Aorta (tissue), 5 donors: ENCODE measurements at regions not wholly inside any gene's neighbourhood (a gene's known extent, or its start where the extent isn't known, plus 50 kb on each side); places are given as distances from the start of the nearest gene placed in this dataset.

Source experiments
- ATAC-seq: fragments of 200-7000 bp; cut with Tn5 transposase; one replicate; pipeline ENCODE4 v1.9.1; 2022; ENCODE audit warnings: moderate library complexity; ENCODE audit not compliant: low FRiP score
- DNase-seq, 2 donors: peaks; one replicate each; pipeline ENCODE4 v3.0.0-alpha.2; 2020
- H3K27ac ChIP-seq, 2 donors: one replicate each; pipeline ENCODE4 v1.5.1; 2013; ENCODE audit warnings: low read length in 2 of 2, mild to moderate bottlenecking in 2 of 2, moderate library complexity in 2 of 2, control low read depth in 1 of 2, inconsistent platforms in 1 of 2, low read depth in 1 of 2
- H3K27me3 ChIP-seq, 2 donors: one replicate each; pipeline ENCODE4 v1.6.1; 2013; ENCODE audit warnings: control low read depth in 1 of 2, low read length in 1 of 2, mild to moderate bottlenecking in 1 of 2, moderate library complexity in 1 of 2; ENCODE audit not compliant: insufficient read depth in 2 of 2, control insufficient read depth in 1 of 2
- H3K36me3 ChIP-seq, 2 donors: one replicate each; pipeline ENCODE4 v1.6.1; 2013; ENCODE audit warnings: control low read depth in 1 of 2, low read length in 1 of 2, mild to moderate bottlenecking in 1 of 2; ENCODE audit not compliant: insufficient read depth in 2 of 2, control insufficient read depth in 1 of 2
- H3K4me1 ChIP-seq, 2 donors: one replicate each; pipeline ENCODE4 v1.6.1; 2013; ENCODE audit warnings: low read length in 2 of 2, control low read depth in 1 of 2, mild to moderate bottlenecking in 1 of 2, moderate library complexity in 1 of 2; ENCODE audit not compliant: insufficient read depth in 2 of 2, control insufficient read depth in 1 of 2
- H3K4me3 ChIP-seq, 2 donors: one replicate each; pipeline ENCODE4 v1.5.1; 2013; ENCODE audit warnings: low read length in 2 of 2, control low read depth in 1 of 2, mild to moderate bottlenecking in 1 of 2
- H3K9me3 ChIP-seq: one replicate; pipeline ENCODE4 v1.6.1; 2013; ENCODE audit warnings: mild to moderate bottlenecking, low read length; ENCODE audit not compliant: control insufficient read depth
- WGBS, 2 donors: extraction: QIAGEN DNeasy Blood & Tissue Kit; methylation state at CpG; one replicate each; pipeline ENCODE4 v1.1.7; 2013; 5-methylcytosine and 5-hydroxymethylcytosine counted together
- intact Hi-C, 2 donors: fragments of 100-400 bp; cut with DNase I; formaldehyde crosslinking; loops; one replicate each; pipeline versions ENCODE4 v1.14.2 to v1.15.0; 2022
- donor health status: healthy with polysubstance abuse.
- donor health status: Bipolar disorder and iron deficiency.
- donor health status: DM: no; HTN: no; CAD: no.
- donor health status: DM: no; HTN: no; CAD: no.
- donor health status: DM: yes; HTN: yes; CAD: no.

DNA sequence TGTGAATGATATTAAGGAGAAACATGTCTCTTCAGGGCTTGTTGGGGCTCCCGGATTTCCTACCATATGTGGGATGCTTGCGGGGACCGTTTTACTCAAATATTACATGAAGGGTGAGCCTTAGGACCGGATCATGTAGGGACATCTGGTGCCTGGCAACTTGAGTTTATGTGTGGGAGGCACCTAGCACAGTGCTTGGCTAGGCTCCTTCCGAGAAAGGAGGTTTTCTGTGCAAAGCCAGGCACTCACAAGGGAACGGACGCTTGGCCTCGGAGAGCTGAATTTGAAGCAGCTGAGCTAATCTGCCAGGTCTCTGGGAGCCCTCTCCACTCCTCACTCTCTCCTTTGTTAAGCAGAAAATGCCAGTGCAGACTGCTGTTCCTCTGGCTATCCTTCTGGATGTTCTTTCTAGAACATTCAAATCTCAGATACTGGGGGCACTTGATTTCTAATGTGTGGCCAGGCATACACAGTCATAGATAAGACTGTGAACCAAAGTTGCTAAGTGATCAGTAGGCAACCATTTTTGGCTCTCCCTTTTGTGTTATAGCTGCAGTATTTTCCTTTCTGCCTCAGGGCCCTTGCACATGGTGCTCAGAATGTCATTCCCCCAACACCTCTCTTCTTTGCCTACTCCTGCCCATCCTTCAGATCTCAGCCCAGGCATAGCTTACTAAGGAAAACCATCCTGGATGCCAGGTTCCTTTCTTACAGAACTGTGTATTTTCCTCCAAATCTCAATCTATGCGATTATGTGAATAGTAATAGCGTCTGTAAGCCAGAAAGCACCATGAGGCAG is 216.6 kb upstream of the CSF3R start:
- Histone ChIP-seq H3K4me1 (no peaks in the 10 kb centered on the region), H3K4me3 (no peak overlapping the region), H3K9me3 (no peaks in the 10 kb centered on the region), H3K27me3 (no peaks in the 10 kb centered on the region), H3K36me3 (no peaks in the 10 kb centered on the region), H3K27ac (no peak overlapping the region)
- intact Hi-C loops = no loop called here
- no peak for ATAC-seq
- WGBS, 2 donors = 40 to 51% methylated on average over 10 of the region's 10 CpGs
- no peak for DNase-seq

DNA sequence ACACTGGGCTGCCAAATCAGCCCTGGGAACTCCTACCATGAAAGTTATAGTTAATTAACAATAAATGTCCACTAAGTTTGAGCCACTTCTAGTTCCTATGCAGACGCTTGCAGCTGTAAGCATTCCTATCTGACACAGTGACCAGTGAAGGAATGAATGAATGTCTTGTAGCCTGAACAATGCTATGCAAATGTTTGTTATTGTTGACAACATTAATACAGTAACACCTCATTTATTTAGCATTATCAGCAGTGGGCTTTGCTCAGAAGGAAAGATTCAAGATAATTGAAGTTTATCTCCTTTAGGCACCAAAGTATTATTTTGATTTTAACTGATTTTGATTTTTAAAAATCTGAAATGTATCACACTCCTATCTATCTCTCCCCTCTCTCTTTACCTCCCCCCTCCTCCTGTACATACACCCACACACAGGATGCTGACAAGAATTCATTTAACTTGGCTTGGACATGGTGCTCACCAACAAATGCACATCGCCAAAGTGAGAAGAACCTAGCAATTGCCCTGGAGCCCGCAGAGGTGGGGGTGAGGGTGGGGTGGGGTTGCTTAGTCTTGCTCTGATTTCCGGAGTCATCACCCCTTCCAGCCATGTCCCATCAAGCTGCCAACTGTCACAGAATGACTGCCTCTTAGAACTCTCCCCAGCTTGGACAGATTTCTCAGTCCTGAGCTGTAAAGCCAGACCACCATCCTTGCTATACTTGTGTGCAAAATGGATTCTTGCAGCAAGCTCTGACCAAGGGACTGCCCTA is 215.3 kb upstream of the CSF3R start:
- DNase-seq = no peak
- Histone ChIP-seq H3K27ac (no peak overlapping the region), H3K27me3 (no peaks in the 10 kb centered on the region), H3K36me3 (no peaks in the 10 kb centered on the region), H3K4me3 (no peak overlapping the region), H3K9me3 (no peaks in the 10 kb centered on the region), H3K4me1 (no peaks in the 10 kb centered on the region)
- no peak for ATAC-seq
- 49 to 70% methylated on average over 4 of the region's 4 CpGs for WGBS, 2 donors
- intact Hi-C loops = no loop called here

DNA sequence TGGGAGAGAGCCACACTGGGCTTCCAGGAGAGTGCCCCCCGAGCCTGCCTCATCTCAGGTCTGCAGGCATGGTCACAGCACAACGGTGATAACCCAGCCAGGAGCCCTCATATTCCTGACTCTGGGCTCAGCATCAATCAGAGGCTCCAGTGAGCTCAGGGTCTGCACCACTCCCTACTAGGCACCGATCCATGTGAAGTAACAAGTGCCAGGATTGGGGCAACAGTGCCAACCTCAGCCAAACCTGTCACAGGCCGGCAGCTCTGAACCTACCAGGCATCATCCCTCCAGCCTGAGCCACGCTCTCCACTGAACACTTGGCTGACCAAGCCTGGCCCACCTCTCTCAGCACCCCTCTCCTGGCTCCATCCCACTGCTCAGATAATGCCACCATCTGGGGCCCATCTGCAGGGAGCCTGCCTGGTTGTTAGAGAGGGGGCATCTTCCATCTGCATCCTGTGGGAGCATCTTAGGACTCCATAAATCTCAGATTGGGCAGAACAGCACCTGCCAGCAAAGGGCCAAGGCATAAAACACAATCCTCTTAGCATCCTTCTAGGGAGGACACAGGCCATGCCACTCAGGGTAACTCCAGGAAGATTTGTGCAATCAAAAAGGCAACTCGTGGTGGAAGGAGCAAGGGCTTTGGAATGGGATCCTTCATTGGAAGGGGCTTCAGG is 213.7 kb upstream of the CSF3R start:
- WGBS, 2 donors = 70% methylated on average over 6 of the region's 6 CpGs
- Histone ChIP-seq H3K36me3 (no peaks in the 10 kb centered on the region), H3K9me3 (no peaks in the 10 kb centered on the region), H3K27ac (no peak overlapping the region), H3K27me3 (no peaks in the 10 kb centered on the region), H3K4me1 (no peaks in the 10 kb centered on the region), H3K4me3 (no peak overlapping the region)
- DNase-seq (no peak), ATAC-seq (no peak)
- intact Hi-C loops = no loop called here

DNA sequence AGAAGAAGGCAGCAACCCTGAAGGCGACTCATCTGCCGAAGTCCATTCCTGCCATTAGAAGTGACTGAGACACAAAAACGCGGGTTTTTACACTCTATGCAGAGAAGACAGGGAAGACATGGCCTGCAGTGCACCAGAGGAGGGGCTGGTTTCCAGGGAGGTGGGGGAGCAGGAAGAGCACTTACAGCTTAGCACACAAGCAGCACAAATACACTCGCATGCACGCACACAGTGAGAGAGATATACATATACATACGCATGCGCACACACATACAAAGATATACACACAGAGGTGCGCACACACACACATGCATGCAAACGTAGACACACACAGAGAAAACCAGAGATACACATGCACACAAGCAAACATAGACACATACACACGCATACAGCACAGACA is 210.9 kb upstream of the CSF3R start:
- no peaks in the 10 kb centered on the region for H3K27me3 ChIP-seq
- no peak for ATAC-seq
- WGBS, 2 donors = 77 to 79% methylated on average over 11 of the region's 11 CpGs

DNA sequence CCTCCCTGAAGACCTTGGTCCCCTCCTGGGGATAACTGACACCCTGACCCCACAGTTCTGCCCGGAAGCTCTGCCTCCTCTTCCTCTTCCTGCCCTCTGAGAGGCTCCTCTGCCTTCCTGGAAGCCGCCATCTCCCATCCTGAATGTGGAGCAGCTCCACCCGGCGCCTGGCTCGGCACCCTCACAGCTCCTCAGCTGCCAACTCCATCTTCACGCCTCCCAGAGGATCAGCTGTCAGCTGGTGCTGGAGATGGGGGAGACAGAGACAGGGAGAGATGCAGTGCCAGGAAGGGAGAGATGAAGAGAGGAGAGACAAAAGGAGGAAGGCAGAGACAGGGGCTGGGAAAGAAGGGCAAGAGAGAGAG is 210.4 kb upstream of the CSF3R start:
- Histone ChIP-seq H3K36me3 (no peaks in the 10 kb centered on the region), H3K4me3 (no peak overlapping the region), H3K27me3 (no peaks in the 10 kb centered on the region), H3K4me1 (no peaks in the 10 kb centered on the region), H3K9me3 (no peaks in the 10 kb centered on the region), H3K27ac (no peak overlapping the region)
- no peak for DNase-seq
- ATAC-seq = no peak
- 36 to 48% methylated on average over 6 of the region's 6 CpGs for WGBS, 2 donors
- intact Hi-C loops = no loop called here

More for the DNA sequence above, 210.9 kb upstream of the CSF3R start:
- H3K9me3 ChIP-seq = no peaks in the 10 kb centered on the region
- DNase-seq = no peak
- no peaks in the 10 kb centered on the region for H3K36me3 ChIP-seq
- no peak overlapping the region for H3K27ac ChIP-seq
- no peak overlapping the region for H3K4me3 ChIP-seq
- intact Hi-C loops = no loop called here
- no peaks in the 10 kb centered on the region for H3K4me1 ChIP-seq

DNA sequence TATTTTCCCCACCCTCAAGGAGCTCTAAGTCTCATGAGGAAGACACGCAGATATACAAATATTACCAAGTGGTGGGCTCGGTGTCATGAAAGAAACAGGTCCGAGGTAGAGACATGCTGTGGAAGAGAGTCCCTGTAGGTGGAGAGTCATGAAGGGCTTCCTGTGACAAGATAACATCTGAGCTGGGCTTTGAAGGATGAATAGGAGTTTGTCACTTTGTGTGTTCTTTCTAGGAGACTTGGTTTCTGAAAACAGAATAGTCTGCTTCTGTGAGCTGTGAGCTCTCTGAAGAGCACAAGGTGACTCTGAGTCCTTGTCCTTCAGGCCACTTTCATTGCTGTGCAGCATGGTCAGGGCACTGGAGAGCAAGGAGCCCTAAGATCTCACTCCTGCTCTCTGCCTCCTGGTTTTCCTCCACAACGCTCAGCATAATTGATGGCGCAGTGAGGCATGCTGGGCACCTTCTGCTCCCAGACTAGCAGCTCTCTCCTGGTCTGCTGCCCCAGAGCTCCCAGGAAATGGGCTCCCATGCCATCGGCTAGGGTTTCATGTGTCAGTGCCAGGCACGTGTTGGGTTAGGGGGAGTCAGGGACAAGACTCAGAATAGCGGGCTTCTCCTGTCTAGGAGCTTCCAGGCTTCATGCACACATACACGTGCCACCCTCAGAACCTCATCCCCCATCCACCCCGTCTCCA is 209.9 kb upstream of the CSF3R start:
- WGBS, 2 donors = 70% methylated on average over 10 of the region's 10 CpGs
- intact Hi-C loops = no loop called here
- H3K4me3 ChIP-seq = no peak overlapping the region
- DNase-seq (no peak), ATAC-seq (no peak)
- no peaks in the 10 kb centered on the region for H3K4me1 ChIP-seq
- H3K36me3 ChIP-seq = no peaks in the 10 kb centered on the region
- no peaks in the 10 kb centered on the region for H3K9me3 ChIP-seq
- no peaks in the 10 kb centered on the region for H3K27me3 ChIP-seq
- no peak overlapping the region for H3K27ac ChIP-seq

DNA sequence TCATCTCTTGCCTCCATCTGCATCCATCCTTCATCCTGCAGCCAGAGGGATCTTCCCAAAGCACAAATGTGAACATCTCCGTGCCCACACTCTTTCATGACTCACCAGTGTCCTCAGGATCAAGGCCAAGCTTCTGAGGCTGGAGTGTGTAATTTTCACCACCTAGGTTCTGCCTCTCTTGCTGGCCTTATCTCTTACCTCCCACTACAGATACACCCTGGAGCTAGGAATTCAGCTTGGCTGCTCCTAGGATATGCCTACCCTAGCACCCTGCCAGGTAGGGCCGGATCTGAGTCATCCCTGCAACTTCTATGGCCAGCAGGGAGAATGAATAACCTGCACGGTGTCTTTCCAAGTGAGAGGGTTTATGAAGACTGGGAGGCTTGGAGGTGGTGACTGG is 208.7 kb upstream of the CSF3R start:
- ATAC-seq = no peak
- Histone ChIP-seq H3K36me3 (no peaks in the 10 kb centered on the region), H3K9me3 (no peaks in the 10 kb centered on the region), H3K27ac (no peak overlapping the region), H3K4me1 (no peaks in the 10 kb centered on the region), H3K27me3 (no peaks in the 10 kb centered on the region), H3K4me3 (no peak overlapping the region)
- intact Hi-C loops = no loop called here
- 70 to 71% methylated on average over 3 of the region's 3 CpGs for WGBS, 2 donors
- DNase-seq = no peak

DNA sequence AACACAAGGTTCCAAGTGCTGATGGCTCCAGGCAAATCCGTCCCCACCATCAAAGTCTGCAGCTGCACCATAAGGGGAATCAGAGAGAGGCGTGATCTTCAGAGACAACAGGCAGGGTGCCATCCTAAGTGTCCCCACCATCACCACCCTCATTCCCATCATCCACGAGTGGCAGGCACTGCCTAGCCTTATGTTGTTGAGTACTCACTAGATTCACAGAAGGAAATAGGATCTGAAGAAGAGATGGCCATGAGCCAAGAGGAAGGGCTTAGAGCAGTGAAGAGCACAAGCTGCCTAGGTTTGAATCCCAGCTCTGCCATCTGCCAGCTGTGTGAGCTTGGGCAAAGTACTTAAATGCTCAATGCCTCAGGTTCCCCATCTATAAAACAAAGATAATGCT is 207.3 kb upstream of the CSF3R start:
- ATAC-seq (no peak), DNase-seq (no peak)
- H3K9me3 ChIP-seq = no peaks in the 10 kb centered on the region
- H3K4me1 ChIP-seq = no peaks in the 10 kb centered on the region
- H3K27me3 ChIP-seq = no peaks in the 10 kb centered on the region
- intact Hi-C loops = no loop called here
- no peaks in the 10 kb centered on the region for H3K36me3 ChIP-seq
- no peak overlapping the region for H3K4me3 ChIP-seq
- 37 to 48% methylated on average over 3 of the region's 3 CpGs for WGBS, 2 donors
- no peak overlapping the region for H3K27ac ChIP-seq
